HS-5 (cell line): ENCODE measurements at regions not wholly inside any gene's neighbourhood (a gene's known extent, or its start where the extent isn't known, plus 50 kb on each side); places are given as distances from the start of the nearest gene placed in this dataset.
"Not testable (repeated sequence)": the region's sequence is repeated elsewhere in the genome, so short reads cannot be mapped to it uniquely, and the experiment has no call there.

Source experiments
- DNase-seq: peaks from one replicate; pipeline ENCODE4 v3.0.0-alpha.2; 2012; ENCODE audit warnings: low read depth

DNA sequence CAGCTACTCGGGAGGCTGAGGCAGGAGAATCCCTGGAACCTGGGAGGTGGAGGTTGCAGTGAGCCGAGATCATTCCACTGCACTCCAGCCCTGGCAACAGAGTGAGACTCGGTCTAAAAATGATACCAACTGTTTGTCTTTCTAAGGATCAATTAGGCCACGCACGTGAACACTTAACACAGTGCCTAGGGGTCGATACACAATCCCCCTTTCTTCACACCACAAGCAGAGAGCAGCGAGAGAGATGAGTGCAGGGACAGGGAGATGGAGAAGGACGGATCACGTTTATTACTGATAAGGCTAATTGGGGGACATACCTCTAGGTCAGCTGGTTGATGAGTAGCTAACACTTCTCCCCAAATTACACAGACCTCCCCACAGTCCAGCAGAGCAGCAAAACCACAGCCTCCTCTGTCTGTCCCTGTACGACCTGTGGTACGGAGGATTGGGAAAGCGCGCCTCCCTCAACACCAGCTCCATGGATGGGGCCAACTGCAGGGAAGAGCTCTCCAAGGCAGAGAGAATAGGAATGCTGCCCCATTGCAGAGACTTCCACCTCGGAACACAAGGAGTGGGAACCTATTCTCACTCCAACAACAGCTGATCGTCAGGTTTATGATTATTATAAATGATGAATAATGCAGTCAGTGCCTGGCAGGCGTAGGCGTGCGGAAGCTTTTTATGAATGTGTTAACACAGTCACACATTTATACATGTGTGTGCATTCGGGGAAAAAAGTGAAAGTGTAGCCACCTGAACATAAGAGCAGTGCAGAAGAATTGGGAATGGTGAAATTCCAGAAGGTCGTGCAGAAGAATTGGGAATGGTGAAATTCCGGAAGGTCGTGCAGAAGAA, 155.1 kb downstream of the C16orf95 start:
- DNase-seq = no peak

DNA sequence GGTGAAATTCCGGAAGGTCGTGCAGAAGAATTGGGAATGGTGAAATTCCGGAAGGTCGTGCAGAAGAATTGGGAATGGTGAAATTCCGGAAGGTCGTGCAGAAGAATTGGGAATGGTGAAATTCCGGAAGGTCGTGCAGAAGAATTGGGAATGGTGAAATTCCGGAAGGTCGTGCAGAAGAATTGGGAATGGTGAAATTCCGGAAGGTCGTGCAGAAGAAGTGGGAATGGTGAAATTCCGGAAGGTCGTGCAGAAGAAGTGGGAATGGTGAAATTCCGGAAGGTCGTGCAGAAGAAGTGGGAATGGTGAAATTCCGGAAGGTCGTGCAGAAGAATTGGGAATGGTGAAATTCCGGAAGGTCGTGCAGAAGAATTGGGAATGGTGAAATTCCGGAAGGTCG, 154.4 kb downstream of the C16orf95 start:
- not testable (repeated sequence) for DNase-seq

DNA sequence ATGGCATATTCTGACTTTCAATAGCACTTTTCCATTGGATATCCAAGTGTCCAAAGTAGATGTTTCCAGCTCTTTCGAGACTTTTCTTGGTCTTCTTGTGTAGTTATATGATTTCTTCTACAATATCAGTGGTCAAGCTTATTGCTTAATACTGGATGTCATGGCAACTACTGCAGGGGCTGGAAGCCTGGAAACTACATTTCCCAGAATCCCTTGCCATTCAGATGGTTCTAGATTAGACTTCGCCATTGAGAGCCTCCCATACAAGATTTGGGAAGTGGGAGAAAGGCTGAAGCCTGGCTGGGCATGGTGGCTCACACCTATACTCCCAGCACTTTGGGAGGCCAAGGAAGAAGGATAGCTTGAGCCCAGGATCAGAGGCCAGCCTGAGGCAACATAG, 153.6 kb downstream of the C16orf95 start:
- no peak for DNase-seq

DNA sequence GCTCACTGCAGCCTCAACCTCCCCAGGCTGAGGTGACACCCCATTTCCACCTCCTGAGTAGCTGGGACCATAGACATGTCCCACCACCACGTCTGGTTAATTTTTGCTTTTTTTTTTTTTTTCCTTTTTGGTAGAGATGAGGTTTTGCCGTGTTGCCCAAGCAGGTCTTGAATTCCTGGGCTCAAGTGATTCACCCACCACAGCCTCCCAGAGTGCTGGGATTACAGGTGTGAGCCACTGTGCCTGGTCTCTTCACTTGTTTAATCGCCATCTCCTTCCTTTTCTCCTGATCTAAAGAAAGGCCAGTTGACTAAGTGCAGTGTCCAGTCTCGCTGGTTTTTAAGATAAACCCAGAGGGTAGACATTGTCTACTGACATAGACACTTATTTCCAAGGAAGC, 152.0 kb downstream of the C16orf95 start:
- no peak for DNase-seq

DNA sequence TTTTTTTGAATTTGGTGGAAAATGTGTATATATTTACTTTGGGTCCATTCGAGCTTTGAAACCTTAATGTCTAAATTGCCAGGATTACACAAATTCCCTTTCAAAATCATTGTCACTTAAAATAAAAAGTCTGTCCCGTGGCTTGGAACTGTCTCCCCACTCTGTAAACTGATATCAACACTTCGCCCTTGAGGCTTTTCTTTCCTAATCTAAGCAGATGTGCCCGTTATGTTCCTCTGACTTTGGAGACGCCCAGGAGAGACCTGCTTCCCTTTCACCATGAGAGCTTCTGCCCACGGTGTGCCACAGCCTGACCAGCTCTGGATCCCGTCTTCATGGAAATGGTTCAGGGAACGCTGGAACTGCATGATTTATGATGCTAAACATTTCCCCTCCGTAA, 151.3 kb downstream of the C16orf95 start:
- no peak for DNase-seq

DNA sequence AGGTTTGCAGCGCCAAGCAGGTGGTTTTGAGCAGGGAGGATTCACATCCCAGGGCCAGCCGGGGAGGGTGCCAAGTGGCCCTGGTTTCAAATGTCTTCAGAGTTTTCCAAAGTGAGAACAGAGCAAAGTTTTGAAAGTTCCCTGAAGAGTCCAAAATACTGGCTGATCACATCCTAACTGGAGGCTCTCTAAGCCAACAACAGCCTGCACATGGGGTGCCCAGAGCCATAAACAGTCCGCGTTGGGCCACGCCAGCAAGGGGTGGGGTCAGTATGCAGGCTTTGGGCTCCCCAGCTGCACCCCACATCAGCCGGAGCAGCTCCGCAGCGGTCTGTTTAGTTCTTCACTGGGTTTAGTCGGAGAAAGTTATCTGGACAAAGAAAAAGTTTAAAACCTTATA, 150.9 kb downstream of the C16orf95 start:
- no peak for DNase-seq

DNA sequence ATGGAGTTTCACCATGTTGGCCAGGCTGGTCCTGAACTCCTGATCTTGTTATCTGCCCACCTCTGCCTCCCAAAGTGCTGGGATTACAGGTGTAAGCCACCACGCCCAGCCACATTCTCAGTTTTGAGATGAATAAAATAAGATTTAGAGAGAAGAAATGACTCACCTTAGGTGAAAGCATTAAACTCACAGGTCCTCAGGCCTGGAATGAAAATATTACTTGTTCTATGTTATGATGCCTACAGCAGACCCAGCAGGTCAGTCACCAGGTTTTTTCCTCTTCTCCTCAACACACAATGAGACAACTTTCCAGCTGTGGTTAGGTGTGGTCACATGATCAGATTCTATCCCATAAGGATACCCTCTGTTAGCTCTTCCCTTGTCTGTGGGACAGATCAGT, 150.3 kb downstream of the C16orf95 start:
- DNase-seq = no peak

DNA sequence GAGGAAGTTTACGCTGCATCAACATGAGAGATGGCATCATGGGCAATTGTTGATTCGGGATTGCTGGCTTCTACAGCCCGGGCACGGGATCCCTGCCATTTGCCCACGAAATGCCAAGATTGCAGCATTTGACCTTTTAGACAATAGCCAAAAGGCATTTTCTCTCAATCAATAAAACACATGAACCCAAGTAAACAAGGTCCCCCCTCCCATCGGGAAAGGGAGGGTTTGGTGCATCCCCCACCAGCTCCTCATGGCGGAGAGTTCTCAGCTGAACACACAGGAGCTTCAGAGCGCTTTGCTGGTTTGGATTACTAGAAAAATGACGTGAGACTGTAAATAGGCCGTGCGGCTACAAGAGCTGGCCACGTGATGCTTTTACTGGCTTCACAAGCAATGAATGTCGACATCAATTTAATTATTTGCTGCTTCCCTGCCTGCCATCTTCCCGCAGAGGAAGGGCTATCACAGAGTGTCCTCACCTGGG, 147.6 kb downstream of the C16orf95 start:
- DNase-seq = no peak

DNA sequence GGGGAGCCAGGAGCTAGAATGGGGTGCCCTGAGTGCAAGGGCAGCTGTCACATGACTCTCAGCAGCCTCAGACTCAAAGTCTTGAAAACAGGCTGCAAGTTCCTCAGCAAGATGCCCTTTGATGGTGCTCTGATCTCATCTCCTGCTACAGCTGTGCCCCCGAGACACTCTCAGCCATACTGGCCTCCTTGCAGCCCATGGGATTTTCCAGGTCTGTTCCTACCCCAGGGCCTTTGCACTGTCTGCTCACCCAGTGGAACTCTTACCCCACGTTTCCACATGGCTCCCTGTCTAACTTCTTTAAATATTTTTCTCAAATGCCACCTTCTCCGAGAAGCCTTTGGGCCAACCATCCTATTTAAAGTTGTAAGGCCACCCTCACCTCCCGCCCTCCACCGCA, 146.9 kb downstream of the C16orf95 start:
- DNase-seq = no peak

DNA sequence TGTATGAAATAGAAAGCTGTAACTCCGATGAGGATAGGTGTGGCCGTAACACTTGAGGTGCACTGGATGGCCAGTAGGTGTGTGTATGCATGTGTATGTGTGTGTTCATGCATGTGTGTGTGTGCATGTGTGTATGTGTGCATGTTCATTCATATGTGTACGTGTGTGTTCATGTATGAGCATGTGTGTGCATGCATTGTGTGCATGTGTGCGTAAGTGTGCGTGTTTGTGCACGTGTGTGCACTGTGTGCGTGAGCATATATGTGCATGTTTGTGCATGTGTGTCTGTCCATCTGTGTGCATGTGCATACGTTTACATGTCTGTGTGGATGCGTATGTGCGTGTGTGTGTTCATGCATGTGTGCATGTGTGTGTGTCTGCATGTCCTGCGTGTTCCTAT, 145.5 kb downstream of the C16orf95 start:
- no peak for DNase-seq

DNA sequence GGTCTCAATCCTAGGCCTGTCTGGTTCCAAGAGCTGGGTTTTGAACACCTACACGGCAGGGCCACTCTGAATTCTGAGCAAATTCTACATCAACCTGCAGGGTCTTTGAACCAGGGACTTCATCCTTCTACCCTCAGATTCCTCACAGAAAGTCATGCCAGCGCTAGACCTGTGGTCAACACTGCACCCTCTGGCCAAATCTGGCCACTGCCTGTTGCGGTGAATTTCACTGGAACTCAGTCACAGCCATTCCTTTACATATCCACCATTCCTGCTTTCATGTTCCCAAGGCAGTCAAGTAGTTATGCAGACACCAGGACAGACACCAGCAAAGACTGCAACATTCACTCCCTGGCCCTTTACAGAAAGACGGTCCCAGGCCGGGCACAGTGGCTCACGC, 144.6 kb downstream of the C16orf95 start:
- no peak for DNase-seq

DNA sequence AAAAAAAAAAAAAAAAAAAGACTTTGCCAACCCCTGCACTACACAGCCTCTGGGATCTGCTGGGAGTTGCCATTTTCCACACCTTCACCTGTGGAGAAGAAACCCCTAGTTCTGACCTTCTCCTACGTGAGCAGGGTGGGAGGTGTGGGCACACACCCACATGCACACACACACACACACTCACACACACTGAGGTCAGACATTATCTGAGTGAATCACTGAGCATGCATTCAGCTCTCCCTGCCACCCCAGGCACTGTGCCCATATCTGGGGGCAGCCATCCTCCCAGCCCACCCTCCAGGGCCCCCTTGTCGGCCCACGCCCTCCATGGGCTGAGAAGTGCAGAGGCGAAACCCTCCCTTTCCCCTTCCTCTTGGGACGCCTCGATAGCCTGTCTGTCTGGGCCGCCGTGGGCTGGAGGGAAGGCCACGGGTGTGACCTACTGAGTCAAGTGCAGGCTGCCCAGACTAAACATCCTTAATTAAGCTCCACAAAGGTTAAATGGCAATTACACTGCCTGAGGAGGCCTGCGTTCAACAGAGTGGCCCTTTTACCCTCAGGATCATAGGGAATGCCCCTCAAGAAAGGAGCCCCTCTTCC, 143.8 kb downstream of the C16orf95 start:
- no peak for DNase-seq

DNA sequence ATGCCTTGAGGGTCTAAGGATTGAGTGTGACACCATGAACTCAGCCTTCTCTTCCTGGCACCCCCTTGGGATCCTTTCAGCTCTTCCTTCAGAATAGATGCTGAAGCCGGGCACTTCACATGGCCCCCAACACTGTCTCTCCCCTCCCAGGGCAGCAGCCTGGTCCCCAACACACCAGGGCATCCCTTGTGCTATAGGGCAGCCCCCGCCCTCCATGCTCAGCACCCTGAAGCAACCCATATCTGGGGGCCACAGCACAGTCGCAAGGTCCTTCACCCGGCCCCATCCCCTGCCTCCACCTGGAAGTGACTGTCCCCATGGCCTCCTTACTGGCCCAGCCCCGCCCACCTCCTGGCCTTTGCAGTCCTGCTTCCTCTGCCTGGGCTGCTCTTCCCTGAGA, 143.1 kb downstream of the C16orf95 start:
- DNase-seq = no peak

DNA sequence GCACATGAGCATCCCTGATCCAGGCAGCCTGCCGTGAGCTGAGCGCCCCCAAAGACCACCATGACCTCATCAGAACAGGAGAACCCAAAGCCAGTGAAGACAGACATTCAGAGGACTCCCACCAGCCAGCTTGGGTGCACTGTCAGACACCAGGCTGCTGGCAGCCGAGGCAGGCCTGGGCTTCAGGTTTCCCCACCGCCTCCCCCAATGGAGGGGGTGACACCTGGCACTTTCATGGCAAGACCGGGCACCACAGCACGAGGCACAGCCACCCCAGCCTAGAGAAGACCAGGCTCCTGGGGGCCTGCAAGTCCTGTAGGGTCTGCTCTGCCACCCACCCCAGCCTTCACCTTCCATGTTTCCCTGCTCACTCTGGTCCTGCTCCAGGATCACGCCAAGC, 140.5 kb downstream of the C16orf95 start:
- DNase-seq = no peak

DNA sequence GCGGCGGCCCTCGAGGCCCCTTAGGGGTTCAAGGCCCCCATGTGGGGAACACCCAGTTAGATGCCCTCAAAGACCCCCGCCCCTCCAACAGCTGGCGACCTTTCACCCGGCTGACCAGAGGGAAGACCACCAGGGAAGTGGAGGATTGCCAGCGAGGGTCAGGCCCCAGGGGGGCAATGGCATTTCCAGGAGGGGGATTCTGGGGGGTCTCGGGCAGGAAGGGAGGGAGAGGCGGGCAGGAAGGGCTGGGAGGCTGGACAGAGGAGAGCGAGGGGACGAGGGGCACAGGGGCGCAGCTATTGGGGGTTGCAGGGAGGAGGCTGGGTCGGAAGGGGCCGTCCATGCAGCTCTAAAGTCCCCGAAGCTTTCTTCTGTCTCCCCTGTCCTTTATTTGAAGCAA, 139.5 kb downstream of the C16orf95 start:
- DNase-seq = no peak

DNA sequence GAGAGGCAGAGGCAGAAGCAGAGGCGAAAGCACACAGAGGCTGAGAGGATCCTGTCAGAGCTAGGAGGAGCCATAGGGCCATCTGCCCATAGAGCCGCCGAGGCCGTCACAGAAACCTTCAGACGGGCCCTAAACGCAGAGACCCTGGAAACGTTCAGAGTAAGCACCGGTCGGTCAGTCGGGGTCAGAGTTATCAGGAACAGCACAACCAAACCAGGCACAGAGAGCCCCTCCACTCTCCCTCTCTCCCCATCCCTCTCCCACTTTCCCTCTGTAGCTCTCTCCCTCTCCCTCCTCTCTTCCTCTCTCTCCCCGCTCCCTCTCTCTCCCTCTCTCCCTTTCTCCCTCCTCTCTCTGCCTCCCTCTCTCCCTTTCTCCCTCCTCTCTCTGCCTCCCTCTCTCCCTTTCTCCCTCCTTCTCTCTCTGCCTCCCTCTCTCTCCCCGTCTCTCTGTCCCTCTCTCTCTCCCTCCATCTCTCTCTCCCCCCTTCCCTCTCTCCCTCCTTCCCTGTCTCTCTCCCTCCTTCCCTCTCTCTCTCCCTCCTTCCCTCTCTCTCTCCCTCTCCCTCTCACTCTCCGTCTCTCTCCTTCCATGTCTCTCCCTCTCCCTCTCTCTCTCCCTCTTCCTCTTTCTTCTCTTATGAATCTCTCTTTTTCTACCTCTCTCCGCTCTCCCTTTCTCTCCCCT, 138.9 kb downstream of the C16orf95 start:
- no peak for DNase-seq

DNA sequence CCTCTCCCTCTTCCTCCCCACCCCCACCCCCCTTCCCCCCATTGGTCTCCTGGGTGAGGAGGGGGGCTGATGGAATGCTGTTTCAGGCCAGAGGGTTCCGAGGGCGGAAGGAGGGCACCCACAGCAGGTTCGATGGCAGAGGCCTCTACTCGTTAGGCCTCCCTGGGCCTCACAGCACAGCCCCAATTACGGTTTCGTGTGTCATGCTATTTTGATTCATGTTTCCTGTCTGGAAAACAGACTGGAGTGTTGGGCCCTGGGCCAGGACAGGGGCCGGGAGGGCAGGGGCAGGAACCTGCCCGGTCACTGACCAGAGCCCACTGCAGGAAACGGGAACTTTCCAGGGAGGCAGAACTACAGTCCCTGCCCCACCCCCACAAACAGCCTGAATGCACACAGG, 138.2 kb downstream of the C16orf95 start:
- DNase-seq = no peak

DNA sequence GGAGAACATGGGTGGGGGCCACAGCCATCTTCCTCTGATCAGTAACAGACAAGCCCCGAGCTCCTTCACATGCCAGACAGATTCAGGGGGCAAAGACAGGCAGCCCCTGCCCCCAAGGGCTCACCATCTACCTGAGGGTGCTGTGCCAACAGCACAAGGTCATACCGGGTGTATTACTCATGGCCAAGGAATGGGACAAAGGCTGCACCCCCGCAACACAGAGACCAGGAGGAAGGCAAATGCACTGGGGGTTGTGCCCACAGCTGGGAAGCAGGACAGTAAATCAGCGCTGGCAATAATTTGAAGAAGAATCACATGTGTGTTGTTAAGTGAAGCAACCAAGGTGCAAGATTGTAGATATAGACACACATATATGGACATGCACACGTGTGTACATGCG, 137.1 kb downstream of the C16orf95 start:
- no peak for DNase-seq

DNA sequence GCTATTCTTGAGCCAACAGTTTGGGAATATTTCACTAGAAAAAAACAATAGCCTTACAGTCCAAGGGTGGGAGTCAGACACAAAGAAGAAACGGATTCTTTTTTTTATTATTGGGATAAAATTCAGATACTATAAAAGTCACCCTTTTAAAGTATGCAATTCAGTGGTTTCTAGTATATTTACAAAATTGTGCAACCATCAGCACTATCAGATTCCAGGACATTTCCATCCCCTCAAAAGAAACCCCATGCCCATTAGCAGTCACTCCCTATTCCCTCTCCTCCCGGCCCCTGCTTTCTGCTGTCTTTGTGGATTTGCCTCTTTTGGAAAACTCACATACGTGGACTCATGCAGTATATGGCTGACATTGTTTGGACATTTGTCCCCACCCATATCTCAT, 134.4 kb downstream of the C16orf95 start:
- no peak for DNase-seq

DNA sequence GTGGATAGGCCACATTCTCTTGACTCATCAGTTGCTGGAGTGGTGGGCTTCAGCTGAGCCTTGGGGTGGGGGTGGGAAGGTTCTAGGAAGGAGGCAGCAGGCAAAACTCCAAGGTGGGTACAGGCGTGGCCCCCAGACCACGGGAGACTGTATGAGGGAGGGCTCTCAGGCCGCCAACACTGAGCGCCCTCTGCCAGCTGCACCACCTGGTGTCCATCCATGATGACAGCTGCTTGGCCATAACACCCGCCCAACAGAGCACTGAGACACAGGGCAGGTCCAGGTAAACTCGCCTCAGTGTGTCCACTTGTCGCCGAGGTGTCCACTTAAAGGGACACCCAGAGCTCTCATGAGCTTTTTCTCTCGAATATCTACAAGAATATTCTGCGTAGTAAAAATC, 133.5 kb downstream of the C16orf95 start:
- DNase-seq = no peak

DNA sequence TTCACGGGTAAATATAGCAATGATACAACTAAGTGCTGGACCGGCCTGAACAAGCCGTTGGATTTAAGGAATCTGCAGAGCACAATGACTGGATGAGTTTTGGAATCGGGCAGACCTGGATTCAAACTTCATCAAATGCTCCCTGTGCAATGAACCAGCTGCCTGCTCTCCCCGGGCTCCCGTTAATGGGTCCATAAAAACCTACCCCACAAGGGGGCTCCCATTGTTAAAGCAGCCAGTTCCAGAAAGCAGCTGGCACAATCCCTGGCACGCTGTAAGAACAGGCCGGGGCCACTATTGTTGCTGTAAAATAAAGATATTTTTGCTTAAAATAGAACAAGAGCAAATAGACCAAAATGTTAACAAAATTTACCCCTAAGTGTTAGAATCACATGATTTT, 131.9 kb downstream of the C16orf95 start:
- DNase-seq = no peak

DNA sequence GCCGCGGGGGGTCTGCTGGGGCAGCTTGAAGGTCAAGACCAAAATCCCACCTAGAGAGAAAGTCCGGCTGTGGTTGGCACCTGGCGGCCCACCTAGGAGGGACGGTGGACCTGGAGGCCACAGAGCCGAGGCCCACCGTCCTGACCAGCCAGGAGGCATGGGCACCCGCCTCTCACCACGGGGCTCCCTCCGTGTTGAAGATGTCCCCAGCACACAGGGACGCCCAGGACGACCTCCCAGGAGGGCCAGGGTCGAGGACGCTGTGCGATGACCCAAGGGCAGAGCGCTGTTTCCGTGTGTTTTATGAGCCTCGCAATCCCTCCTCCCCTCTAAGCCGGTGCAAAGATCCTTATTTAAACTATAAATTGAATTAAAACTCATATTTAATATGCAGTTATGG, 131.2 kb downstream of the C16orf95 start:
- DNase-seq = no peak

DNA sequence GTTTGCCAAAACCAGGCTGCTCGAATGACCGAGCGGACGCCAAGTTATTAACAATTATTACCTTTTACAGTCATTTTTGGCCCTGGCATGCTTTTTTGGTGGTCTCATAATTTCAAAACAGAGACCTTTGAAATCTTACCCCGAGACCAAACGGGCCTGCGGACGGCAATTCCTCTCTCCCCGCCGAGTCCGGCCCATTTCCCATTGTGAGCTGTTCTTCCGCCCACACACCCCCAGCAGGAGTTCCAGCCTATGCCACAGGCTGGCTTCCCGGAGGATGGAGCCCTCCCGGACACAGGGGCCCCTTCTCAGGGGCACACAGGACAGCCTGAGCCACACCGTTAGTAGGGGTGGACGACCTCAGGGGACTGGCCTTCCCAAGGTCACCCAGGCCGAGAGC, 130.7 kb downstream of the C16orf95 start:
- DNase-seq = no peak
